ENCODE measurements at regions not wholly inside any gene's neighbourhood (a gene's known extent, or its start where the extent isn't known, plus 50 kb on each side); places are given as distances from the start of the nearest gene placed in this dataset.

GRCh38 chr15:47466357-47466756 lies 250.9 kb upstream of the SEMA6D start:
- DNase-seq (ENCODE audit: low spot score), result no peak

- DNase-seq (ENCODE audit: low spot score), result no peak
These were observed 246.3 kb upstream of the SEMA6D start for GRCh38 chr15:47470983-47471382.

- no peak for DNase-seq (ENCODE audit: low spot score)
These were observed 244.1 kb upstream of the SEMA6D start for GRCh38 chr15:47473106-47473725.

- DNase-seq (ENCODE audit: low spot score), result no peak
These were observed 243.5 kb upstream of the SEMA6D start for GRCh38 chr15:47473832-47474231.

DNA sequence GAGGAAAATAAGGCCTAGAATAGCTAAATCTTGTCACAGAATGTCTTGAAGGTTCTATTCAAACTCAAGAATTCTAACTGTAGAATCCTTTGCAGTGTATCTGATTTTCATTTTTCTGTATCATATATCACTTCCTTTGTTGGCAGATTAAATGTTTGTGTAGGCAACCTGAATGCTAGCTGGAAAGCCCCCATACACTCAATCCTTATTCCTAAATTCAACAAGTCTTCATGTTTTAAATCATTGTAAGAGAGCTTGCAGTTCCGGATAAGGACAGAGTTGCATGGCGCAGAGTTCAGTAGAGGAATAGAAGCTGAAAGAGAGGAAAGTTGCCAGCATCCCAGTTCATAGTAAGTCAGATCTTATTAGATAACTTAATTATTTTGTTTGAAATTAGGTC lies 242.0 kb upstream of the SEMA6D start:
- DNase-seq (ENCODE audit: low spot score), result no peak

GRCh38 chr15:47477341-47477740 lies 240.0 kb upstream of the SEMA6D start:
- DNase-seq (ENCODE audit: low spot score), result no peak

DNA sequence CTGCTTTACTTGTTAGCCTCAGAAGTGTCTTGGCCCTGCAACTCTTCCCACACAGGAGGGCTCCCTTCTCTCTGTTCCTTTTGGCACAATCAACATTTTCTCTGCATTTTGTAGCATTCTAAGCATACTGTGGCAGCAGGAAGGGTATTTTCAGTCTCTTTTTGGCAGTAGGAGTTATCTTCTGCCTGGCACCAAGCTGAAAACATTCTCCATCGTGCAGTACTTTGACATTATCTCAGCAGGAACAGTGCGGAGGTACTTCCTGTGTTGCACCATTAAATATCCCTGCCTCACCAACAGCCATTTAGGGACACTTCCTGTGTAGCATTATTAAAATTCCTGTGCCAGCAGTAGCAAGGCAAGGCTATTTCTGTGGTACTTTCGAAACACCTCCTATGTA lies 233.2 kb upstream of the SEMA6D start:
- DNase-seq (ENCODE audit: low spot score), result no peak

- DNase-seq (ENCODE audit: low spot score), result no peak
These were observed 232.3 kb upstream of the SEMA6D start for GRCh38 chr15:47484997-47485396.

DNA sequence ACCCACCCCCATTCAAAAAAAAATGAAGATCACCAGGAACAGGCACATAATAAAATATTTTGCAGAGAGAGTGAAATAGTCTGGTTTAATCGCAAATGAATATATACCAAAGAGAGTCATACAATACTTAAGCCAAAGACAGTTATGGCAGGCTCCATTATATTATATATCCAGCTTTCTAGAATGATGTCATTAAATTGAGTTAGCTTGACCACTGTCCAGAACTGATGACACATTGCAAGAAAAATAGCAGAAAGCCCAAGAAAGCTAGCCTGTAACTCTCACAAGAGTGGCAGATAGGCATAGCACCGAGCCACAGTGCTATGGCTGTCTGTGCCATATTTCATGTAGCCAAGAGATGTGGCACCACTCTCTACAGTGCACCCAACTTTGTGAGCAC lies 231.9 kb upstream of the SEMA6D start:
- DNase-seq (ENCODE audit: low spot score), result no peak

GRCh38 chr15:47486040-47486439 lies 231.3 kb upstream of the SEMA6D start:
- DNase-seq (ENCODE audit: low spot score), result no peak

- no peak for DNase-seq (ENCODE audit: low spot score)
These were observed 225.1 kb upstream of the SEMA6D start for GRCh38 chr15:47492195-47492594.

- DNase-seq (ENCODE audit: low spot score), result no peak
These were observed 223.7 kb upstream of the SEMA6D start for GRCh38 chr15:47493357-47494247.

GRCh38 chr15:47496343-47497185 lies 220.7 kb upstream of the SEMA6D start:
- DNase-seq (ENCODE audit: low spot score), result no peak

GRCh38 chr15:47500842-47501241 lies 216.5 kb upstream of the SEMA6D start:
- no peak for DNase-seq (ENCODE audit: low spot score)

DNA sequence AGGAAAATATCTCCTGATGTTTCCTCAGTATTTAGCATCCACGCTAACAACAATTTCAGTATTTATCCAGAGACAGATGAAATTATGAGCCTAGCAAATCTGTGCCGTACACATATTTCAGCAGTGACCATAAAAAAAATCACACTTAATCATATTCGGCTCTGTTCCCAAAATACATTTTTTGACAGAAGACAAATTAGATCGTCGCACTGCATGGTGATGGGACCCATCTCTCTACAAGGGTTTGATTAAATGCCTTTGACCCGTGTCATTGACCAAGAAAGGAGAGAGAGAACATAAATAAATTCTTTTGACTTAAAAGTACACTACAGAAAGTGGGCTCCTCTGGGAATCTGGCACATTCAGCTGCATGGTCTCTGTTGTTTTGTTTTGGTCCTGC lies 215.3 kb upstream of the SEMA6D start:
- DNase-seq (ENCODE audit: low spot score), result no peak

DNA sequence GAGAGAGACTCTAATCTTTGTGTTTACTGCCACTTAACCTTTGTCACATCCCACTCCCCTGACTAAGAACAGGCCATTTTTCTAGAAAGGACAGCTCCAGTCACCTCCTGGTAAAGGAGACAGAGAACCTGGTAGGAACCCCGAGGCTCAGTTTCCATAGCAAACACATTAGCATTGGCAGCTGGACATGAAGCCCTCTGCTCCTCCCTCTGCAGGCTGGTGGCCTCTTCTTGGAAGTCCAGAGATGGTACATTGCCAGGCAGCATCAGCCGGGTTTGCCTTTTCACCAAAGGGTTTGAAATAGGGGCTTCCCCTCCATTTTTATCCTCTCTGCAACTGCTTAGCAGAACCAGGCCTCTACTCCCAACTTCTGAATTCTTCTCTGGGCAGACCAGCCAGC lies 213.4 kb upstream of the SEMA6D start:
- DNase-seq (ENCODE audit: low spot score), result no peak

DNA sequence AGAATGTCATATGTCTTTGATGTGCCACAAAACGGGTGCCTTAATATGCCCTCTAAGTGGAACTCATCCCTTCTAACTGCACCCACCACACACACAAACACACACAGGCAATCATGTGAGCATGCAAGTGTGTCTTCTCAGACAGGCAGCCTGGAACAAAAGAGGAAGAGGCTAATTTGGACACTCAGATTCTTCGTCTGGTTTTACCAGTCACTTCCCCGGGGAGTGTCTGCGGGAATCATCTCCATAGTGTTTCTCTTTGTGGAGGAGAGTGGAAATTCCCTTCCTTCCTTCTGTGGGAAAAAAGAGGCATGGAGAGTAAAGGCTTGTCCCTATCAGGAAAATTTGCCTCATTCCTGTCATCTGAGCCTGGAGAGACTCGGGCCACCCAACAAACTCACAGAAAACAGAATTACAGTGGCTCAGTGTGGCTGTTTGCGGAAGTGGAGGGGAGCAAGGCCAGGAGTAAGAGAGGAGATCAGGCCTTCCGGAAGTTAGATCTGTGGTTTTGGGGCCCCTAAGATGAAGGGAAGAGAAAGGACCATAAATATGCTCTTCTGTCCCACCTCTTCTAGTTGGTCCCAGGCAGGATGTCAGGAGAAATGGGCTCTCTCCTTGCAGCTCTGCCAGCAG lies 212.6 kb upstream of the SEMA6D start:
- no peak for DNase-seq (ENCODE audit: low spot score)

DNA sequence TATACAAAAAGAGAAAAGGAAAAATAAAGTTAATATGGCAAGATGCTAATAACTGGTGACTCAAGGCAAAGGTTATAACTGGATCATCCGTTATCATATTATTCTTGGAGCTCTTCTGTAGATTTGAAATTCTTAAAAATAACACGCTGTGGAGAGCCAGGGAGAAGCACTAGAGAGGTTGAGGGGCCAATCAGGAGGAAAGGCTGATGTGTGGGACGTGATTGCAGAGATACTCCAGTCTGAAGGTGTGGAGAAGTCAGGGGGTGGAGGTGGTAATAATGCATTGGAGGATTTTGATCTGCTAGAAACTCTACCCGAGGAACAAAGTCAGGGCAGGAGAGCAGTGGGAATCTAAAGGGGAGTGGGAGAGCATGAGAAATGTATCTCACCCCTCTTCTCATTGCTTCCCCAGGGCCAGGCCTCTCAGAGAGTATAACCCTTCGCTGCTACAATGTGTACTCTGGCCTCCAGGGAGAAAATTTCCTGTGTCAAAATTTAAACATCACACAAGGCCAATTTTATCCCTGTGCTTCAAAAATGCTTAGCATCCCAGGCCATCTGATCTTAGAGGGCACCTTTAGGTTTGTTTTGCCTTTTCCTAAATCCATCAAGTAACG lies 211.5 kb upstream of the SEMA6D start:
- no peak for DNase-seq (ENCODE audit: low spot score)

DNA sequence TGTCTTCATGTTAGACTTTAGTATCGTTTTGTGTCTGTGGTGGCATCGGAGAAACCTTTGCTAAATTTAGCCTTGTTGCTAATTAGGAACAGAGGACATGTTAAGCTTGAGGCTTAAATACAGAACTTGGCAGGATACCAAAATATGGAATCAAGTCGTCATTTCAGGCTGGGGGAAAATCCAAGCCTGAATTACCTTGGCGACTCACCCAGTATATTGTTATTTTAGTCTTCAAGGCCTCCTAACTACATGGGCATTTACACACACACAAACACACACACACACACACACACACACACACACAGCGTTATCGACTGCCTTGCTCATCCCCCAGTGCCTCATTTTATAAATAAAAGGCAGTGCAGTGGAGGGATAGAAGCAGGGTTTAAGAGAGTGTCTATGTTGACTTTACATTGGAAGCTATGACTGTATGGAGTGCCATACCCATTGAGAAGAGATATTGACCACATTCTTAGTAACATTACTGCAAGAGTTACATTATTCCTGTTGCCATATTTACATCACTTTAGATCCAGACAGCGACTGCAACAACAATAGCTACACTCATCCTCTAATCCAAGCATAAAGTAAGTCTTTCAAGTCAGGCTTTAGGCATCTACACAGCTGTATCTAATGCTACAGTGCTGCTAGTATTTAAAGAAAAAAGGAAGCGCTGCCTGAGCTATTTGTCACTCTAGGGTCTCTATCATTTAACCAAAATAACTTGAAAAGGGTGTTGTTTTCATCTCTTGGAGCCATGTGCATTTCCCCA lies 210.8 kb upstream of the SEMA6D start:
- no peak for DNase-seq (ENCODE audit: low spot score)

GRCh38 chr15:47507221-47507985 lies 209.9 kb upstream of the SEMA6D start:
- no peak for DNase-seq (ENCODE audit: low spot score)

Data from LoVo (cell line).